ENCODE measurements at regions not wholly inside any gene's neighbourhood (a gene's known extent, or its start where the extent isn't known, plus 50 kb on each side); places are given as distances from the start of the nearest gene placed in this dataset.

DNA sequence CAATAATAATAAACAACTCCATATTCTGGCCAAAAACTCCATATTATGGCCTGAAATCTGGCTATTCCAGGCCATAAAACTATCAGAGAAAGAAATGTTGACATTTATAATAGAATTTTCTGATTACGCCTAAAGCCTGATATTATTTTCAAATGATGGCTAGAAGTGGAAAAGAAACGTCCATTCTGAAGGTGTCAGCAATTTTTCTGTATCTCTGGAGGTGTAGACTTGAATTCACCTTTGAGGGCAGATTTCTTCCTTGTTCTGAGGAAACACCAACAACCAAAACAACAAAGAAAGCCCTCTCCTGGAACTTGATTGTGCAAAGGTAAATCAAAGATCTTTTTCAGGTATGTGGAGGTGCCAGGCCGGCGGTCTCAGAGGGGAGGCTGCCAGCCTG is 390.7 kb downstream of the DMAC1 start:
- no peak for DNase-seq (ENCODE audit: low read depth)
- H3K4me3 ChIP-seq (ENCODE audit: low read depth, low read length): no peak overlapping the region
- TF ChIP-seq, protein P1, sequence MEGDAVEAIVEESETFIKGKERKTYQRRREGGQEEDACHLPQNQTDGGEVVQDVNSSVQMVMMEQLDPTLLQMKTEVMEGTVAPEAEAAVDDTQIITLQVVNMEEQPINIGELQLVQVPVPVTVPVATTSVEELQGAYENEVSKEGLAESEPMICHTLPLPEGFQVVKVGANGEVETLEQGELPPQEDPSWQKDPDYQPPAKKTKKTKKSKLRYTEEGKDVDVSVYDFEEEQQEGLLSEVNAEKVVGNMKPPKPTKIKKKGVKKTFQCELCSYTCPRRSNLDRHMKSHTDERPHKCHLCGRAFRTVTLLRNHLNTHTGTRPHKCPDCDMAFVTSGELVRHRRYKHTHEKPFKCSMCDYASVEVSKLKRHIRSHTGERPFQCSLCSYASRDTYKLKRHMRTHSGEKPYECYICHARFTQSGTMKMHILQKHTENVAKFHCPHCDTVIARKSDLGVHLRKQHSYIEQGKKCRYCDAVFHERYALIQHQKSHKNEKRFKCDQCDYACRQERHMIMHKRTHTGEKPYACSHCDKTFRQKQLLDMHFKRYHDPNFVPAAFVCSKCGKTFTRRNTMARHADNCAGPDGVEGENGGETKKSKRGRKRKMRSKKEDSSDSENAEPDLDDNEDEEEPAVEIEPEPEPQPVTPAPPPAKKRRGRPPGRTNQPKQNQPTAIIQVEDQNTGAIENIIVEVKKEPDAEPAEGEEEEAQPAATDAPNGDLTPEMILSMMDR (IDR thresholded peaks at IDR 0.05; ENCODE audit: insufficient read depth, low read depth, low read length, missing control alignments): no peak

DNA sequence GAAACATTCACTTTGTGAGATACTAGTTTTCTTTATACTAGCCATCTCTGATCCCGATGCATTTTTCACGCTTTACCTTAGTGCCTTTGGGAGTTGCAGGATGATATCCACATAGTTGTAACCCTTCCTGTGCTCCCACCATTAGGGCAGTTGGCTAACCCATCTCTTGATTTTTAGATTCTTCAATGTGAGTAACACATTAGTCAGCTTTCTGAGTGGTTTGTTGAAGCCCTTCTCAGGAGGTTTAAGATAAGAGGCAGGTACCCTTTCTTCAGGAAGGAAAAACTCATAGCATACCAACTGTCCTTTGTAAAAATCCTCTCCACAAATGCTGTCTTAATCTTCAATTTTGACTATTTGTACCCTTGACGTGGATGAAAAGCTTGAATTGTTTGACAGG is 392.3 kb downstream of the DMAC1 start:
- no peak for DNase-seq (ENCODE audit: low read depth)
- TF ChIP-seq, protein P1 (IDR thresholded peaks at IDR 0.05; ENCODE audit: insufficient read depth, low read depth, low read length, missing control alignments): no peak
- H3K4me3 ChIP-seq (ENCODE audit: low read depth, low read length): no peak overlapping the region

DNA sequence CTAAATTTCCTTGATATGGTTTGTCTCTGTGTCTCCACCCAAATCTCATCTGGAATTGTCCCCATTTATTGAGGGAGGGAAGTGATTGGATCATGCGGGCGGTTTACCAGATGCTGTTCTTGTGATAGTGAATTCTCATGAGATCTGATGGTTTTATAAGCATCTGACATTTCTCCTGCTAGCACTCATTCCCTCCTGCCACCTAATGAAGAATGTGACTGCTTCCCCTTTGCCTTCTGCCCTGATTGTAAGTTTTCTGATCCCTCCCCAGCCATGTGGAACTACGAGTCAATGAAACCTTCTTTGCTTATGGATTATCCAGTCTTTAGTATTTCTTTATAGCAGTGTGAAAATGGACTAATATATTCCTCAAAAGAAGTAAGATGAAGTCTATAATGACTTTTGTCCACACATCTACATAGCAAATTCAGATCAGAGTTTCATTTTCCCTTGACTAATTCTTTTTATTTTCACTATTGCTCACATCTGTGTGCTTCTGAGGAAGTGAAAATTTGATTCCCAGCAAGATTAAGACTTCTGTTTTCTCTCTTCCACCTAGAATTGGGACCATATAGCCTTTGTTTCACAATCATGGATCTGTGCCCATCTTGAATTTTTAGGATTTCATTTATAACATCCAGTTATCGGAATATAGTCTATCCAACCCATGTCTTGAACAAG is 393.5 kb downstream of the DMAC1 start:
- TF ChIP-seq, protein P1 (IDR thresholded peaks at IDR 0.05; ENCODE audit: insufficient read depth, low read depth, low read length, missing control alignments): no peak
- no peak overlapping the region for H3K4me3 ChIP-seq (ENCODE audit: low read depth, low read length)
- DNase-seq (ENCODE audit: low read depth): no peak

DNA sequence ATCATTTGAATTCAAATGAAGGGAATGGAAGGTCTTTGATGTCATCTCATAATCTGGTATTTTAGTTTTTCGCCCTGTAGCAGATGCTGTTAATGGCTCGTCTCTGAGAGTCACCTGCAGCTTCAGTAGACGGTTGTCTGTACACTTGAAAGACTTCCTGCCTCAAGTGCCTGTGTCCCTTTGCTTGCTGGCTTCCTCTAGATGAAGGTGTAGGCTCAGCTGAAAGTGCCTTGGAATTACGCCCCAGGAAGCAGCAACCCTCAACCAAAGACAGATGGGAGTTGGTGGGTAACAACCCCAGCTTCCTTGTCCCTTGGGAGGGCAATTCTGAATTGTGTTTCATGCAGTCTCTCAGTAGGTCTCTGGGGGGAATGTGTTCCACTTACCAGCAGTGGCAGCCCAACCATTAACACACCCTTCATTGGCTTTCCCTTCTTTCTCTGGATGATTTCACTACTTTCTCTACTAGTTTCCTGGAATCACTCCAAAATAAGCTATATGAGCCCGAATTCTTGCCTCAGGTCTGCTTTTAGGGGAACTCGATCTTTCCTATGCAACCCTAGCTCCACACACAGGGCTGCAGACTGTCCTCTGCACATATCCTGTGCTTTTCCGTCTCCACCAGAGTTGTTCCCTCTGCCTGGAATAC is 395.6 kb downstream of the DMAC1 start:
- no peak overlapping the region for H3K4me3 ChIP-seq (ENCODE audit: low read depth, low read length)
- DNase-seq (ENCODE audit: low read depth): no peak

DNA sequence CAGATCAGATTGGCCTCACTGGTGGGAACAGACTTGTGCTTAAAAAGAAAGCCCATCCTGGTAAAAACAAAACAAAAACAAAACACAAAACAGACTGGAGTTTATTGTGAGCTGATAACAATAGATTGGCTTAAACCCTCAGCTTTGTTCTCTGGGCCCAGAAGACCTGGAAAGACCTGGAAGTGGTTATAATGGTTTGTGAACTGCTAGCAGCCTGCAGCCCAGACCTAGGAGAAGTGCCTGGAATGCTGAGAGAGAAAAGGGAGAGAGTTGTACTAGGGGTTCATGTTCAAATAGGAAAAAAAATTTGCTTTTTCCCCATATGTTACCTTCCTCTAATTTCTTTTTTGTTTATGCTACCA is 396.6 kb downstream of the DMAC1 start:
- no peak for DNase-seq (ENCODE audit: low read depth)
- TF ChIP-seq, protein P1 (IDR thresholded peaks at IDR 0.05; ENCODE audit: insufficient read depth, low read depth, low read length, missing control alignments): no peak
- no peak overlapping the region for H3K4me3 ChIP-seq (ENCODE audit: low read depth, low read length)

More for the DNA sequence above, 395.6 kb downstream of the DMAC1 start:
- TF ChIP-seq, protein P1 (IDR thresholded peaks at IDR 0.05; ENCODE audit: insufficient read depth, low read depth, low read length, missing control alignments): no peak

DNA sequence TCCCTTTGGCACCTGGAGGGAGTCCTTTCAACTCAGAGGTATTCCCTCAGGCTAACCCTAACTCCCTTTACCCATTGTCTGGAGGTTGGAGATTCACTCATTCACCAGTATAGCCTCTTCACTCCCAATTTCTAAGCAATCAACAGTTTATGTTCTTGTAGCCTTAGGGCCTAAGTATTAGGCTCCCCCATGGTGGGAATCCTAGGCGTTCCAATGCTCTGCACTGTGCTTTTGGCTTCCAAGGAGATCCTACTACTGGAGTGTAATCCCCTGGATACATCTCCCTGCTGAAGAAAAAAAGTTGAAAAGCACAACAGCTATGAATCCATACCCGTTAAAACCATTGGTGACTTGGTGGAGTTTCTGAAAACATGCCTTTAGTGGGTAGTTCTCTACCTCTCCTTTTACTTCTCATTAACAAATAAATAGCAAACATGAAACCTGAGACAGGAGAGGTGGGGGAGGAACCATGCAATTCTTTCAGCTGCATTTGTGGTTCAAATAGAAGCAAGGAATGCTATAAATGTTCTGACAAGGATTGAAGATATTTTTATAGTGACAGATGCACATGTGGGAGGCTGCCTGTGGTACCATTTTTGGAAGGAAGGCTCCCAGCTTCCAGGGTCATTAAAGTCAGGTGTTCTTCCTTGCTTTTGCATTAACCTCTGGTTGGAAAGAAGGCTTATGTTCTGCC is 397.1 kb downstream of the DMAC1 start:
- TF ChIP-seq, protein P1 (IDR thresholded peaks at IDR 0.05; ENCODE audit: insufficient read depth, low read depth, low read length, missing control alignments): no peak
- DNase-seq (ENCODE audit: low read depth): no peak
- H3K4me3 ChIP-seq (ENCODE audit: low read depth, low read length): no peak overlapping the region
